Activated effector memory CD4-positive, alpha-beta T cell treated with Interleukin-2 at 50 U/mL for 16 hours (primary cell): ENCODE measurements at regions not wholly inside any gene's neighbourhood (a gene's known extent, or its start where the extent isn't known, plus 50 kb on each side); places are given as distances from the start of the nearest gene placed in this dataset.

Source experiments
- DNase-seq: peaks from one replicate; pipeline ENCODE4 v3.0.0-alpha.2; 2020

GRCh38 chr6:37105148-37106050, 64.6 kb upstream of the PIM1 start:
- no peak for DNase-seq

GRCh38 chr6:37106051-37106363, 63.9 kb upstream of the PIM1 start:
- no peak for DNase-seq

- no peak for DNase-seq
Observed at GRCh38 chr6:37106554-37106953, 63.4 kb upstream of the PIM1 start.

GRCh38 chr6:37106982-37107491, 62.9 kb upstream of the PIM1 start:
- no peak for DNase-seq

GRCh38 chr6:37109714-37110499, 60.0 kb upstream of the PIM1 start:
- DNase-seq: no peak

- no peak for DNase-seq
Observed at GRCh38 chr6:37110500-37111461, 59.2 kb upstream of the PIM1 start.

- no peak for DNase-seq
Observed at GRCh38 chr6:37113976-37114375, 56.0 kb upstream of the PIM1 start.

- no peak for DNase-seq
Observed at GRCh38 chr6:37114612-37115011, 55.3 kb upstream of the PIM1 start.

GRCh38 chr6:37115236-37115895, 54.6 kb upstream of the PIM1 start:
- no peak for DNase-seq

GRCh38 chr6:37116326-37116725, 53.6 kb upstream of the PIM1 start:
- DNase-seq: no peak

GRCh38 chr6:37119387-37119886, 50.5 kb upstream of the PIM1 start:
- no peak for DNase-seq
